H9 (cell line): ENCODE measurements at regions not wholly inside any gene's neighbourhood (a gene's known extent, or its start where the extent isn't known, plus 50 kb on each side); places are given as distances from the start of the nearest gene placed in this dataset.
A peak's percentile ranks its signal among the peaks of the same experiment; 100 is the strongest.

Source experiments
- DNase-seq: peaks from one replicate; pipeline ENCODE4 v3.0.0-alpha.2; 2017
- H2AFZ ChIP-seq: one replicate; pipeline ENCODE4 v1.6.1; 2013; ENCODE audit warnings: mild to moderate bottlenecking, low read length, control low read depth, moderate library complexity
- H2AK5ac ChIP-seq: 2 replicates; pipeline ENCODE4 v1.6.1; 2013; ENCODE audit warnings: low read length, control low read depth, mixed read lengths; ENCODE audit not compliant: insufficient read length
- H2BK120ac ChIP-seq: one replicate; pipeline ENCODE4 v1.6.1; 2013; ENCODE audit warnings: low read depth, mild to moderate bottlenecking, low read length, control low read depth, inconsistent platforms; ENCODE audit not compliant: poor library complexity, severe bottlenecking
- H2BK12ac ChIP-seq: 2 replicates; pipeline ENCODE4 v1.6.1; 2013; ENCODE audit warnings: low read length, control low read depth, mixed read lengths, low read depth; ENCODE audit not compliant: insufficient read length
- H2BK15ac ChIP-seq: 2 replicates; pipeline ENCODE4 v1.6.1; 2013; ENCODE audit warnings: low read depth, low read length, control low read depth
- H2BK20ac ChIP-seq: one replicate; pipeline ENCODE4 v1.6.1; 2013; ENCODE audit warnings: low read depth, mild to moderate bottlenecking, low read length, control low read depth, inconsistent platforms; ENCODE audit not compliant: poor library complexity, severe bottlenecking
- H2BK5ac ChIP-seq: 2 replicates; pipeline ENCODE4 v1.6.1; 2013; ENCODE audit warnings: low read length, control low read depth, mixed read lengths; ENCODE audit not compliant: insufficient read length
- H3K14ac ChIP-seq: 2 replicates; pipeline ENCODE4 v1.6.1; 2013; ENCODE audit warnings: low read length, control low read depth; ENCODE audit not compliant: insufficient read depth
- H3K18ac ChIP-seq: 2 replicates; pipeline ENCODE4 v1.6.1; 2013; ENCODE audit warnings: low read depth, mild to moderate bottlenecking, mixed read lengths, low read length, control low read depth; ENCODE audit not compliant: insufficient read length
- H3K23ac ChIP-seq: 2 replicates; pipeline ENCODE4 v1.6.1; 2013; ENCODE audit warnings: low read length, control low read depth, mixed read lengths, low read depth; ENCODE audit not compliant: insufficient read length
- H3K23me2 ChIP-seq: 2 replicates; pipeline ENCODE4 v1.6.1; 2013; ENCODE audit warnings: low read depth, mild to moderate bottlenecking, mixed read lengths, low read length, control low read depth; ENCODE audit not compliant: insufficient read length, poor library complexity, severe bottlenecking
- H3K27ac ChIP-seq: 2 replicates; pipeline ENCODE4 v1.5.1; 2013; ENCODE audit warnings: low read length, control low read depth, mixed read lengths, low read depth; ENCODE audit not compliant: insufficient read length
- H3K27me3 ChIP-seq: 2 replicates; pipeline ENCODE4 v1.6.1; 2013; ENCODE audit warnings: low read length, control low read depth, inconsistent platforms; ENCODE audit not compliant: insufficient read depth
- H3K4ac ChIP-seq: 2 replicates; pipeline ENCODE4 v1.6.1; 2013; ENCODE audit warnings: low read depth, mild to moderate bottlenecking, control low read depth, inconsistent platforms, low read length, moderate library complexity
- H3K4me1 ChIP-seq: 2 replicates; pipeline ENCODE4 v1.6.1; 2013; ENCODE audit warnings: low read length, control low read depth, inconsistent platforms; ENCODE audit not compliant: insufficient read depth
- H3K4me2 ChIP-seq: 2 replicates; pipeline ENCODE4 v1.6.1; 2013; ENCODE audit warnings: low read length, control low read depth, mixed read lengths; ENCODE audit not compliant: insufficient read length, insufficient read depth
- H3K56ac ChIP-seq: 2 replicates; pipeline ENCODE4 v1.6.1; 2013; ENCODE audit warnings: low read depth, mild to moderate bottlenecking, mixed read lengths, low read length, control low read depth; ENCODE audit not compliant: insufficient read length
- H3K79me1 ChIP-seq: 2 replicates; pipeline ENCODE4 v1.6.1; 2013; ENCODE audit warnings: low read depth, mild to moderate bottlenecking, moderate library complexity, low read length, control low read depth, inconsistent platforms; ENCODE audit not compliant: insufficient read depth, poor library complexity, severe bottlenecking
- H3K79me2 ChIP-seq: 2 replicates; pipeline ENCODE4 v1.6.1; 2013; ENCODE audit warnings: low read length, control low read depth, inconsistent platforms; ENCODE audit not compliant: insufficient read depth
- H3K9ac ChIP-seq: 2 replicates; pipeline ENCODE4 v1.6.1; 2013; ENCODE audit warnings: low read length, control low read depth, mixed read lengths; ENCODE audit not compliant: insufficient read length; ENCODE audit errors: extremely low read depth
- H3K9me3 ChIP-seq: one replicate; pipeline ENCODE4 v1.6.1; 2013; ENCODE audit warnings: low read depth, low read length, inconsistent platforms; ENCODE audit not compliant: control insufficient read depth
- H3T11ph ChIP-seq: one replicate; pipeline ENCODE4 v1.6.1; 2013; ENCODE audit warnings: mild to moderate bottlenecking, low read length, control low read depth, inconsistent platforms
- H4K20me1 ChIP-seq: one replicate; pipeline ENCODE4 v1.6.1; 2013; ENCODE audit not compliant: control insufficient read depth, insufficient read length, insufficient read depth
- H4K5ac ChIP-seq: 2 replicates; pipeline ENCODE4 v1.6.1; 2013; ENCODE audit warnings: low read depth, mild to moderate bottlenecking, mixed read lengths, low read length, control low read depth; ENCODE audit not compliant: insufficient read length
- H4K8ac ChIP-seq: replicated peaks from 2 replicates; pipeline ENCODE4 v1.6.1; 2013; ENCODE audit warnings: low read length, control low read depth, mixed read lengths, low read depth; ENCODE audit not compliant: insufficient read length
- H4K91ac ChIP-seq: 2 replicates; pipeline ENCODE4 v1.6.1; 2013; ENCODE audit warnings: low read depth, mild to moderate bottlenecking, moderate library complexity, mixed read lengths, low read length, control low read depth; ENCODE audit not compliant: insufficient read length
- H3K27ac Mint-ChIP-seq, 3 experiments: 2 replicates in 2 of 3; 3 replicates in 1 of 3; pipeline ENCODE4 v1.8.0; 2020 to 2021; ENCODE audit warnings: mixed read lengths in 3 of 3, mild to moderate bottlenecking in 1 of 3, moderate library complexity in 1 of 3
- H3K27me3 Mint-ChIP-seq: 2 replicates; pipeline ENCODE4 v1.8.0; 2021; ENCODE audit warnings: low read depth, mild to moderate bottlenecking, moderate library complexity, mixed read lengths
- H3K36me3 Mint-ChIP-seq, 3 experiments: 2 replicates in 2 of 3; 3 replicates in 1 of 3; pipeline ENCODE4 v1.8.0; 2020 to 2021; ENCODE audit warnings: low read depth in 3 of 3, mixed read lengths in 3 of 3; ENCODE audit not compliant: insufficient read depth in 1 of 3
- H3K4me1 Mint-ChIP-seq, 2 experiments: 2 replicates each; pipeline ENCODE4 v1.8.0; 2020; ENCODE audit warnings: mixed read lengths in 2 of 2
- H3K4me3 Mint-ChIP-seq, 2 experiments: 2 replicates in 1 of 2; 3 replicates in 1 of 2; pipeline ENCODE4 v1.8.0; 2020 to 2021; ENCODE audit warnings: mild to moderate bottlenecking in 2 of 2, mixed read lengths in 2 of 2, moderate library complexity in 1 of 2
- H3K9me3 Mint-ChIP-seq, 2 experiments: 2 replicates in 1 of 2; 3 replicates in 1 of 2; pipeline ENCODE4 v1.8.0; 2020; ENCODE audit warnings: mild to moderate bottlenecking in 2 of 2, mixed read lengths in 2 of 2, moderate library complexity in 1 of 2
- WGBS: extraction: QIAGEN DNeasy Blood & Tissue Kit; methylation state at CpG from one replicate; pipeline ENCODE4 v1.1.7; 2013; ENCODE audit warnings: missing lambda C conversion rate, low lambda C conversion rate, mixed read lengths; ENCODE audit not compliant: insufficient read length; ENCODE audit errors: extremely low coverage; 5-methylcytosine and 5-hydroxymethylcytosine counted together
- TF ChIP-seq, protein P1 (sequence below): fragments of 200-600 bp; sonication (generic); conservative IDR thresholded peaks from 3 replicates; pipeline ENCODE4 v1.8.0; 2021; ENCODE audit warnings: antibody characterized with exemption, mild to moderate bottlenecking

DNA sequence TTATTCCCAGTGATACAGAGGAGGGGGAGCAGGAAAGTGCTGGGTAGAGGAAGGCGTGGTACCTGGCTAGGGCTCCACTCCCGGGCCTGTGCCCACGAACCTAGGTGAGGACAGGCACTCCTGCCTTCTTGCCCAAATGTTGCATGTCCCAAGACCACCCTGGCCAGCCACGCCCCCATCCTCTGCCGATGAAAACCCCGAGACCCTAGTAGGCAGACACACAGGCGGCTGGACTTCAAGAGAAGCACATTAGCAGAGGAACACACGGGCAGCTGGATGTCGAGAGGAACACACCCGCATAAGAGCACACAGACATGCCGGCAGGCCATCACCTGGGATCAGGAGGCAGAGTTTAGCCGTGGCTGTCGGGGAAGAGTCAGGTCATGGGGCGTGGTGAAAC lies 1386.5 kb upstream of the GOT2 start:
- H3K4me2 ChIP-seq, result no peak overlapping the region
- H3K9me3 Mint-ChIP-seq, result no peaks in the 10 kb centered on the region

More for the DNA sequence above, 1386.5 kb upstream of the GOT2 start:
- Histone ChIP-seq H3K18ac (no peak overlapping the region), H3K79me1 (no peaks in the 10 kb centered on the region), H2BK120ac (no peak overlapping the region), H3K4me1 (no peaks in the 10 kb centered on the region), H2BK20ac (no peak overlapping the region), H4K8ac (no peak overlapping the region), H2BK15ac (no peak overlapping the region), H3K14ac (no peak overlapping the region), H4K5ac (no peak overlapping the region), H4K91ac (no peak overlapping the region), H3K56ac (no peak overlapping the region), H2AFZ (no peak overlapping the region), H3K4ac (no peak overlapping the region), H3K79me2 (no peaks in the 10 kb centered on the region), H3K23ac (no peak overlapping the region), H2AK5ac (no peak overlapping the region), H3K9me3 (no peaks in the 10 kb centered on the region), H4K20me1 (no peaks in the 10 kb centered on the region), H3K27me3 (no peaks in the 10 kb centered on the region), H3T11ph (no peak overlapping the region), H3K27ac (no peak overlapping the region), H2BK12ac (no peak overlapping the region), H2BK5ac (no peak overlapping the region), H3K9ac (no peak overlapping the region), H3K23me2 (no peaks in the 10 kb centered on the region)
- peak overlapping the region in 1 of 3 experiments; percentile 83; a peak in 1 of 7 replicates for H3K27ac Mint-ChIP-seq
- TF ChIP-seq, protein P1, sequence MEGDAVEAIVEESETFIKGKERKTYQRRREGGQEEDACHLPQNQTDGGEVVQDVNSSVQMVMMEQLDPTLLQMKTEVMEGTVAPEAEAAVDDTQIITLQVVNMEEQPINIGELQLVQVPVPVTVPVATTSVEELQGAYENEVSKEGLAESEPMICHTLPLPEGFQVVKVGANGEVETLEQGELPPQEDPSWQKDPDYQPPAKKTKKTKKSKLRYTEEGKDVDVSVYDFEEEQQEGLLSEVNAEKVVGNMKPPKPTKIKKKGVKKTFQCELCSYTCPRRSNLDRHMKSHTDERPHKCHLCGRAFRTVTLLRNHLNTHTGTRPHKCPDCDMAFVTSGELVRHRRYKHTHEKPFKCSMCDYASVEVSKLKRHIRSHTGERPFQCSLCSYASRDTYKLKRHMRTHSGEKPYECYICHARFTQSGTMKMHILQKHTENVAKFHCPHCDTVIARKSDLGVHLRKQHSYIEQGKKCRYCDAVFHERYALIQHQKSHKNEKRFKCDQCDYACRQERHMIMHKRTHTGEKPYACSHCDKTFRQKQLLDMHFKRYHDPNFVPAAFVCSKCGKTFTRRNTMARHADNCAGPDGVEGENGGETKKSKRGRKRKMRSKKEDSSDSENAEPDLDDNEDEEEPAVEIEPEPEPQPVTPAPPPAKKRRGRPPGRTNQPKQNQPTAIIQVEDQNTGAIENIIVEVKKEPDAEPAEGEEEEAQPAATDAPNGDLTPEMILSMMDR, result no peak
- no peak overlapping the region for H3K4me3 Mint-ChIP-seq
- DNase-seq, result no peak
- no peaks in the 10 kb centered on the region for H3K36me3 Mint-ChIP-seq
- no peaks in the 10 kb centered on the region for H3K27me3 Mint-ChIP-seq
- peaks cover 0 to 8% of the 10 kb centered on the region in 2 experiments; a peak in 2 of 4 replicates for H3K4me1 Mint-ChIP-seq
- no CpG with 5 or more reads among the region's 14 CpGs for WGBS
